Tibial artery (tissue), 4 donors: ENCODE measurements at regions not wholly inside any gene's neighbourhood (a gene's known extent, or its start where the extent isn't known, plus 50 kb on each side); places are given as distances from the start of the nearest gene placed in this dataset.

Experiments
- DNase-seq, 2 donors: peaks; one replicate each; pipeline ENCODE4 v3.0.0-alpha.2; 2019
- H3K27ac ChIP-seq, 2 donors: fragments of 200-600 bp; sonication (generic) in 1 of 2; 1 replicate in 1 of 2; 2 replicates in 1 of 2; pipeline ENCODE4 v1.5.1; 2018 to 2019; ENCODE audit warnings: mild to moderate bottlenecking in 1 of 2
- H3K27me3 ChIP-seq, 2 donors: fragments of 200-600 bp; sonication (generic) in 1 of 2; one replicate each; pipeline versions ENCODE4 v1.5.1 to v1.6.0; 2016 to 2019
- H3K36me3 ChIP-seq, 3 donors: fragments of 200-600 bp; sonication (generic) in 2 of 3; one replicate each; pipeline ENCODE4 v1.5.1; 2016 to 2019; ENCODE audit warnings: mild to moderate bottlenecking in 2 of 3
- H3K4me1 ChIP-seq, 4 donors: fragments of 200-600 bp; sonication (generic) in 2 of 4; 1 replicate in 3 of 4; 2 replicates in 1 of 4; pipeline ENCODE4 v1.5.1; 2016 to 2019
- H3K4me3 ChIP-seq, 2 donors: fragments of 200-600 bp; sonication (generic) in 1 of 2; 1 replicate in 1 of 2; 2 replicates in 1 of 2; pipeline ENCODE4 v1.5.1; 2018 to 2019; ENCODE audit warnings: mild to moderate bottlenecking in 2 of 2
- H3K9me3 ChIP-seq, 3 donors: fragments of 200-600 bp; sonication (generic) in 1 of 3; one replicate each; pipeline ENCODE4 v1.5.1; 2016 to 2019
- intact Hi-C: fragments of 100-400 bp; cut with DNase I; formaldehyde crosslinking; loops from one replicate; pipeline ENCODE4 v1.15.0; 2023; ENCODE audit warnings: low total_unique reads
- TF ChIP-seq, protein P1 (sequence below), 2 experiments: fragments of 200-600 bp in 1 of 2; fragments of 450-650 bp in 1 of 2; IDR thresholded peaks; one replicate each; pipeline ENCODE4 v1.5.1; 2017 to 2019; ENCODE audit warnings: antibody characterized with exemption in 2 of 2, mild to moderate bottlenecking in 1 of 2, moderate library complexity in 1 of 2

DNA sequence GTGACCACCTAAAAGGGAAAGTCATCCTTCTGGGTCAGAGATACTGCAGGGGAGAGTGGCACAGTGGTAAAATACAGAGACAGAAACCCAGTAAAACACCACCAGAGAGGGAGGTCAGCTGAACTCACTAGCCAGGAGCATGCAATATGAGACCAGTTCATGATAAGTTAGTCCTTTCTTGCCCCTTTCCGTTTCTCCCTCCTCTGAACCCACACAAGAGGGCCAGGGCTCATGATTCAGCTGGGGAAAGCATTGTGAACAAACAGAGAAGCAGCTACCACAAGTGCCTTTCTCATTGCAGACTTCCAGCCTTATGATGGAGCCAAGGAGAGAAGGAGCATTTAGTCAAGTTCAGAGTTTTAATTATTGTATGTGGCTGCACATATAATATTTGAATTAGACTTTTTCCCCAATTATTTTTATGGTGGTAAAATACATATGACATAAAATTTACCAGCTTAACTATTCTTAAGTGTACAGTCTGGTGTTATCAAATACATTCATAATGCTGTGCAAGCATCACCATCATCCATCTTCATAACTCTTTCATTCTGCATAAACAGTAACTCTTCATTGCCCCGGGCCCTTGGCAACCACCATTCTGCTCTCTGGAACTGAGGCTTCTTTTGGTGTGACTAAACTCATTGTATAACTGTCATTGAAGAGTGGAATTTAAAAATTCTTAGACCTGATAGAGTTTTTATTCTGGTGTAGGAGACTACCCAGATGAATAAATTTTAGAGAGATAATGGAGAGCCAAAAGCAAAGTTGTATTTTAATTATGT is 114.6 kb downstream of the DDIT4L start:
- Histone ChIP-seq H3K27ac (no peak overlapping the region), H3K4me3 (no peak overlapping the region), H3K36me3 (no peaks in the 10 kb centered on the region), H3K4me1 (no peaks in the 10 kb centered on the region), H3K9me3 (no peaks in the 10 kb centered on the region), H3K27me3 (no peaks in the 10 kb centered on the region)
- no peak for DNase-seq
- intact Hi-C loops = no loop called here
- TF ChIP-seq, protein P1, sequence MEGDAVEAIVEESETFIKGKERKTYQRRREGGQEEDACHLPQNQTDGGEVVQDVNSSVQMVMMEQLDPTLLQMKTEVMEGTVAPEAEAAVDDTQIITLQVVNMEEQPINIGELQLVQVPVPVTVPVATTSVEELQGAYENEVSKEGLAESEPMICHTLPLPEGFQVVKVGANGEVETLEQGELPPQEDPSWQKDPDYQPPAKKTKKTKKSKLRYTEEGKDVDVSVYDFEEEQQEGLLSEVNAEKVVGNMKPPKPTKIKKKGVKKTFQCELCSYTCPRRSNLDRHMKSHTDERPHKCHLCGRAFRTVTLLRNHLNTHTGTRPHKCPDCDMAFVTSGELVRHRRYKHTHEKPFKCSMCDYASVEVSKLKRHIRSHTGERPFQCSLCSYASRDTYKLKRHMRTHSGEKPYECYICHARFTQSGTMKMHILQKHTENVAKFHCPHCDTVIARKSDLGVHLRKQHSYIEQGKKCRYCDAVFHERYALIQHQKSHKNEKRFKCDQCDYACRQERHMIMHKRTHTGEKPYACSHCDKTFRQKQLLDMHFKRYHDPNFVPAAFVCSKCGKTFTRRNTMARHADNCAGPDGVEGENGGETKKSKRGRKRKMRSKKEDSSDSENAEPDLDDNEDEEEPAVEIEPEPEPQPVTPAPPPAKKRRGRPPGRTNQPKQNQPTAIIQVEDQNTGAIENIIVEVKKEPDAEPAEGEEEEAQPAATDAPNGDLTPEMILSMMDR (IDR thresholded peaks at IDR 0.05) = no peak

DNA sequence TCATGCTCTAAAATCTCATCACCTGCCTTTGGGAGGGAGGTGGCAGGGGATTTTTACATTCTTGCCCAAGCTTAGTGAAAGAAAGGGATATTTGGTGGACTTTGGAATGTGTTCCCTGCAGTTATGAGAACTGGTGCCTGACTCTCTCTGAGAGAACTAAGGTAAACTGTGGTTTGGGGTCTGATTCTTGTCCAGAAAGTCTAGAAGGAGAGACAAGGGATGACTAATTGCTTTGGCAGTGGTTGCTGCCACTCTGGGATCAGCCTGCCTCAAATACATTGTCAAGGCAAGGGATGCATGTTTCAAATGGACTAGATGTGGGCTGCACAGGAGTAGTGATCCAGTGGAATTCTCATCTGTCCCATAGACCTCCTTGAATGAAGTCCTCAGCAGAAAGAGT is 115.2 kb downstream of the DDIT4L start:
- H3K4me3 ChIP-seq = no peak overlapping the region
- no peaks in the 10 kb centered on the region for H3K4me1 ChIP-seq
- no peaks in the 10 kb centered on the region for H3K9me3 ChIP-seq
- TF ChIP-seq, protein P1 (IDR thresholded peaks at IDR 0.05) = no peak
- no peak overlapping the region for H3K27ac ChIP-seq
- no peak for DNase-seq
- no peaks in the 10 kb centered on the region for H3K36me3 ChIP-seq
- intact Hi-C loops = no loop called here
- no peaks in the 10 kb centered on the region for H3K27me3 ChIP-seq

DNA sequence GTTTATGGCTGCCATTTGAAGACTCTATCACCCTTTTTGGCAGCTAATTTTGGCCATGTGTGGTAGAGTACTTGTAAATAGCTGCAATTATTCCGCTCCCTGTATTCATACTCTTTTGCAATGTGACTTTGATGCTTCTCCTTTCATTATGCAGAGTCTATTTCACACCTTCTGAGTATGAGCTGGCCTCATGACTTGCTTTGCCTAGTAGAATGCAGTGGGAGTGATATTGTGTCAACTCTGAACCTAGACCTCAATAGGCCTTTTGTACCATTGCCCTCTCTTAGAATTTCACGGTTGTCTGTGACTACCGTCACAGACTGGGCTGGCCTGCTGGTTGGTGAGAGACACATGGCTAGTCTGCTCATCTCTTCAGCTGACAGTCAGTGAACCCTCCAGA is 118.8 kb downstream of the DDIT4L start:
- intact Hi-C loops = no loop called here
- TF ChIP-seq, protein P1 (IDR thresholded peaks at IDR 0.05) = no peak
- peaks cover 0 to 3% of the 10 kb centered on the region in 2 donors for H3K27me3 ChIP-seq
- H3K27ac ChIP-seq = no peak overlapping the region
- H3K36me3 ChIP-seq = no peaks in the 10 kb centered on the region
- no peak overlapping the region for H3K4me3 ChIP-seq
- no peaks in the 10 kb centered on the region for H3K9me3 ChIP-seq
- DNase-seq = no peak
- H3K4me1 ChIP-seq = no peaks in the 10 kb centered on the region

DNA sequence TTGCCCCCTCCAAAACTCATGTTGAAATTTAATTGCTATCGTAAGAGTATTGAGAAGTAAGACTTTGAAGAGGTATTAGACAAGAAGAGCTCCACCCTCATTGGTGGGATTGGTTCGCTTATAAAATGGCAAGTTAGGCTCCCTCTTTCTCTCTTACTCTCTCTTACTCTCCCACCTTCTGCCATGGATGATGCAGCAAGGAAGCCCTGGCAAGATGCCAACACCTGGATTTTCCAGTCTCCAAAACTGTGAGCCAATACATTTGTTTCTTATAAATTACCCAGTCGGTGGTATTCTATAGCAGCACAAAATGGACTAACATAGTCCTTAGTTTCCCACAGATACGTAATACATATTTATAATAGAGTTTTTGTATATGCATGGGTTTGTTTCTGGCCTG is 119.4 kb downstream of the DDIT4L start:
- DNase-seq = no peak
- H3K27ac ChIP-seq = no peak overlapping the region
- no peaks in the 10 kb centered on the region for H3K9me3 ChIP-seq
- TF ChIP-seq, protein P1 (IDR thresholded peaks at IDR 0.05) = no peak
- H3K27me3 ChIP-seq = peaks cover 0 to 3% of the 10 kb centered on the region in 2 donors
- no peaks in the 10 kb centered on the region for H3K4me1 ChIP-seq
- no peak overlapping the region for H3K4me3 ChIP-seq
- intact Hi-C loops = no loop called here
- no peaks in the 10 kb centered on the region for H3K36me3 ChIP-seq

DNA sequence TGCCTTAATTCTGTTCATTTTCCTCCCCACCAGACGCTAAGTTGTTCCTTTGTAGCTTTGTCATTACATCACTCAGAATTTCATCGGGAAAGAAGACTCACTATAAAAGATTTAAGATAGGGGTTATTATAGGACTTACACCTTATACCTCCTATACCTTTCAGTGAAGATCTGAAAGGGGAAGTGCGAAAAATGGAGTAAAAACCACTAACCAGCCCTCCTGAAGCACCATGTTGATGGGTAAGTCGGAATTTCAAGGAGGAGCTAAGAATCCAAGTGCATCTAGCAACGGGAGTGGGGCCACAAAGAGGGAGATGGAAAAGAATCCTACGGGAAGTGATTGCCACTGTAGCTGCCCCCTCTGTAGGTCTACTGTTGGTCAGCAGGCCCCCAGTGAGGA is 119.1 kb upstream of the H2AZ1 start:
- TF ChIP-seq, protein P1 (IDR thresholded peaks at IDR 0.05) = no peak
- no peak overlapping the region for H3K4me3 ChIP-seq
- H3K27ac ChIP-seq = no peak overlapping the region
- H3K4me1 ChIP-seq = no peaks in the 10 kb centered on the region
- peaks cover 0 to 3% of the 10 kb centered on the region in 2 donors for H3K27me3 ChIP-seq
- no peaks in the 10 kb centered on the region for H3K9me3 ChIP-seq
- intact Hi-C loops = no loop called here
- no peak for DNase-seq
- H3K36me3 ChIP-seq = no peaks in the 10 kb centered on the region
